ENCODE measurements at regions not wholly inside any gene's neighbourhood (a gene's known extent, or its start where the extent isn't known, plus 50 kb on each side); places are given as distances from the start of the nearest gene placed in this dataset.

- TF ChIP-seq, protein P1, sequence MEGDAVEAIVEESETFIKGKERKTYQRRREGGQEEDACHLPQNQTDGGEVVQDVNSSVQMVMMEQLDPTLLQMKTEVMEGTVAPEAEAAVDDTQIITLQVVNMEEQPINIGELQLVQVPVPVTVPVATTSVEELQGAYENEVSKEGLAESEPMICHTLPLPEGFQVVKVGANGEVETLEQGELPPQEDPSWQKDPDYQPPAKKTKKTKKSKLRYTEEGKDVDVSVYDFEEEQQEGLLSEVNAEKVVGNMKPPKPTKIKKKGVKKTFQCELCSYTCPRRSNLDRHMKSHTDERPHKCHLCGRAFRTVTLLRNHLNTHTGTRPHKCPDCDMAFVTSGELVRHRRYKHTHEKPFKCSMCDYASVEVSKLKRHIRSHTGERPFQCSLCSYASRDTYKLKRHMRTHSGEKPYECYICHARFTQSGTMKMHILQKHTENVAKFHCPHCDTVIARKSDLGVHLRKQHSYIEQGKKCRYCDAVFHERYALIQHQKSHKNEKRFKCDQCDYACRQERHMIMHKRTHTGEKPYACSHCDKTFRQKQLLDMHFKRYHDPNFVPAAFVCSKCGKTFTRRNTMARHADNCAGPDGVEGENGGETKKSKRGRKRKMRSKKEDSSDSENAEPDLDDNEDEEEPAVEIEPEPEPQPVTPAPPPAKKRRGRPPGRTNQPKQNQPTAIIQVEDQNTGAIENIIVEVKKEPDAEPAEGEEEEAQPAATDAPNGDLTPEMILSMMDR (optimal IDR thresholded peaks at IDR 0.05 in 1 of 3, IDR thresholded peaks at IDR 0.05 in 1 of 3, conservative IDR thresholded peaks at IDR 0.05 in 1 of 3; ENCODE audit: extremely low read depth in 1 of 3, insufficient read depth in 2 of 3, low read length in 3 of 3): no peak
- TF ChIP-seq EZH2 (IDR thresholded peaks at IDR 0.05; ENCODE audit: low read length): no peak
Measured at GRCh38 chr10:33101392-33101787, 143.4 kb upstream of the ITGB1 start.
